ENCODE measurements at regions not wholly inside any gene's neighbourhood (a gene's known extent, or its start where the extent isn't known, plus 50 kb on each side); places are given as distances from the start of the nearest gene placed in this dataset.

GRCh38 chr2:194842871-194843270 is 814.2 kb upstream of the SLC39A10 start:
- TF ChIP-seq MAX (CRISPR knock-in tag; IDR thresholded peaks at IDR 0.05) (no peak), FOXP1 (CRISPR knock-in tag; IDR thresholded peaks at IDR 0.05; ENCODE audit: borderline replicate concordance) (no peak), MLX (CRISPR knock-in tag; IDR thresholded peaks at IDR 0.05) (no peak), CTCF (IDR thresholded peaks at IDR 0.05) (no peak), GABPB1 (CRISPR knock-in tag; IDR thresholded peaks at IDR 0.05) (no peak), TCF7 (CRISPR knock-in tag; IDR thresholded peaks at IDR 0.05; ENCODE audit: low read depth) (no peak), CBFB (CRISPR knock-in tag; IDR thresholded peaks at IDR 0.05; ENCODE audit: low read depth) (no peak), CDX4 (CRISPR knock-in tag; IDR thresholded peaks at IDR 0.05; ENCODE audit: borderline replicate concordance) (no peak), USF1 (CRISPR knock-in tag; IDR thresholded peaks at IDR 0.05) (no peak), JUN (CRISPR knock-in tag; IDR thresholded peaks at IDR 0.05) (no peak), ZNF121 (CRISPR knock-in tag; IDR thresholded peaks at IDR 0.05) (no peak)

Measured in WTC11 (cell line).